WERI-Rb-1 (cell line): ENCODE measurements at regions not wholly inside any gene's neighbourhood (a gene's known extent, or its start where the extent isn't known, plus 50 kb on each side); places are given as distances from the start of the nearest gene placed in this dataset.

ENCODE experiments used
- DNase-seq: peaks from one replicate; pipeline ENCODE4 v3.0.0-alpha.2; 2020
- H3K27ac ChIP-seq: fragments of 250-450 bp; sonication (Bioruptor Pico); 2 replicates; pipeline ENCODE4 v1.5.1; 2020; ENCODE audit warnings: mild to moderate bottlenecking, moderate library complexity
- H3K27me3 ChIP-seq: fragments of 250-450 bp; sonication (Bioruptor Pico); 2 replicates; pipeline ENCODE4 v1.5.1; 2021; ENCODE audit warnings: mild to moderate bottlenecking, low read depth, moderate library complexity; ENCODE audit not compliant: insufficient read depth, severe bottlenecking
- H3K36me3 ChIP-seq: fragments of 250-450 bp; sonication (Bioruptor Pico); 2 replicates; pipeline ENCODE4 v1.5.1; 2020; ENCODE audit warnings: mild to moderate bottlenecking, moderate library complexity
- H3K4me3 ChIP-seq: 2 replicates; pipeline ENCODE4 v1.5.1; 2011; ENCODE audit warnings: low read depth, mild to moderate bottlenecking, control low read depth, low read length
- H3K9me3 ChIP-seq: fragments of 250-450 bp; sonication (Bioruptor Pico); 2 replicates; pipeline ENCODE4 v1.5.1; 2021; ENCODE audit warnings: mild to moderate bottlenecking, moderate library complexity; ENCODE audit not compliant: severe bottlenecking
- CTCF ChIP-seq: IDR thresholded peaks from 2 replicates; pipeline ENCODE4 v1.5.1; 2011; ENCODE audit warnings: low read depth, mild to moderate bottlenecking, control low read depth, inconsistent platforms, low read length

- no peak for DNase-seq
- TF ChIP-seq CTCF = no peak
- H3K9me3 ChIP-seq = no peaks in the 10 kb centered on the region
- no peaks in the 10 kb centered on the region for H3K36me3 ChIP-seq
- no peak overlapping the region for H3K27ac ChIP-seq
- H3K27me3 ChIP-seq = no peaks in the 10 kb centered on the region
- H3K4me3 ChIP-seq = no peak overlapping the region
Observed at GRCh38 chr11:95375451-95375850, 144.4 kb upstream of the SESN3 start.

- H3K9me3 ChIP-seq = no peaks in the 10 kb centered on the region
Observed at GRCh38 chr11:95374105-95374504, 143.1 kb upstream of the SESN3 start.

GRCh38 chr11:95373241-95373640, 142.2 kb upstream of the SESN3 start:
- DNase-seq = no peak
- Histone ChIP-seq H3K4me3 (no peak overlapping the region), H3K27me3 (no peaks in the 10 kb centered on the region), H3K9me3 (no peaks in the 10 kb centered on the region), H3K36me3 (no peaks in the 10 kb centered on the region), H3K27ac (no peak overlapping the region)
- no peak for TF ChIP-seq CTCF

More at GRCh38 chr11:95374105-95374504, 143.1 kb upstream of the SESN3 start:
- TF ChIP-seq CTCF = no peak
- no peak for DNase-seq
- H3K27ac ChIP-seq = no peak overlapping the region
- no peaks in the 10 kb centered on the region for H3K36me3 ChIP-seq
- H3K27me3 ChIP-seq = no peaks in the 10 kb centered on the region
- H3K4me3 ChIP-seq = no peak overlapping the region

GRCh38 chr11:95372097-95372656, 141.2 kb upstream of the SESN3 start:
- no peak overlapping the region for H3K4me3 ChIP-seq
- no peak overlapping the region for H3K27ac ChIP-seq
- no peaks in the 10 kb centered on the region for H3K9me3 ChIP-seq
- no peaks in the 10 kb centered on the region for H3K36me3 ChIP-seq
- no peaks in the 10 kb centered on the region for H3K27me3 ChIP-seq
- no peak for TF ChIP-seq CTCF
- DNase-seq = no peak

- no peak for DNase-seq
- H3K4me3 ChIP-seq = no peak overlapping the region
- no peak overlapping the region for H3K27ac ChIP-seq
- no peaks in the 10 kb centered on the region for H3K36me3 ChIP-seq
- no peak for TF ChIP-seq CTCF
- H3K9me3 ChIP-seq = no peaks in the 10 kb centered on the region
- no peaks in the 10 kb centered on the region for H3K27me3 ChIP-seq
Observed at GRCh38 chr11:95371153-95371552, 140.2 kb upstream of the SESN3 start.

- DNase-seq = no peak
- Histone ChIP-seq H3K36me3 (no peaks in the 10 kb centered on the region), H3K27ac (no peak overlapping the region), H3K9me3 (no peaks in the 10 kb centered on the region), H3K4me3 (no peak overlapping the region), H3K27me3 (no peaks in the 10 kb centered on the region)
- TF ChIP-seq CTCF = no peak
Observed at GRCh38 chr11:95367726-95368125, 136.7 kb upstream of the SESN3 start.
